ENCODE measurements at regions not wholly inside any gene's neighbourhood (a gene's known extent, or its start where the extent isn't known, plus 50 kb on each side); places are given as distances from the start of the nearest gene placed in this dataset.

DNA sequence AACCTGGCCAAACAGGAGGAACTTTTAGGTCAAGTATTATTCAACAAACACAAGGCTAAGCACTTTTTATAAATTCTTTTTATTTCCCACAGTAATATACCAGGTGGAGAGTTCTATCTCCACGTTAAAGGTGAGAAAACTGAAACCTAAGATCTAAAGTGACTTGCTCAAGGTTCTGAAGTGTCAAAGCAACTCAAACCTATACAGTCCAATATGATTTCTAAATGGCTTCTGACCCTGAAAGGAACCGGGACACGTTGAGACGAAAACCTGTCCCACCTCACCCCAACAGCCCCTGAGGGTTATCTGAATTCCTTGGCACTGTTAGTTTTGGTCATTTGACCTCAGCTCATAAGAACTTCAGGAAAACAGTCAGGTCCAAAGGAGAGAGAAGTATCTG, 814.5 kb upstream of the LRATD1 start:
- ChIA-PET POLR2A (no interaction called here), CTCF (no interaction called here)
- ATAC-seq, result no peak
- DNase-seq (ENCODE audit: low read depth in 1 of 2, low spot score in 1 of 2), result no peak
- no peak overlapping the region for H3K4me2 ChIP-seq
- no peak overlapping the region for H3K4me3 ChIP-seq
- 35% methylated on average over 4 of the region's 4 CpGs for WGBS (ENCODE audit: missing lambda C conversion rate)
- TF ChIP-seq, protein P1, sequence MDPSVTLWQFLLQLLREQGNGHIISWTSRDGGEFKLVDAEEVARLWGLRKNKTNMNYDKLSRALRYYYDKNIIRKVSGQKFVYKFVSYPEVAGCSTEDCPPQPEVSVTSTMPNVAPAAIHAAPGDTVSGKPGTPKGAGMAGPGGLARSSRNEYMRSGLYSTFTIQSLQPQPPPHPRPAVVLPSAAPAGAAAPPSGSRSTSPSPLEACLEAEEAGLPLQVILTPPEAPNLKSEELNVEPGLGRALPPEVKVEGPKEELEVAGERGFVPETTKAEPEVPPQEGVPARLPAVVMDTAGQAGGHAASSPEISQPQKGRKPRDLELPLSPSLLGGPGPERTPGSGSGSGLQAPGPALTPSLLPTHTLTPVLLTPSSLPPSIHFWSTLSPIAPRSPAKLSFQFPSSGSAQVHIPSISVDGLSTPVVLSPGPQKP (IDR thresholded peaks at IDR 0.05; ENCODE audit: low read depth, low read length), result no peak
- no peak for TF ChIP-seq RARB (CRISPR knock-in tag; IDR thresholded peaks at IDR 0.05)
- no peak for TF ChIP-seq FOSB (CRISPR knock-in tag; IDR thresholded peaks at IDR 0.05)
- no peak for TF ChIP-seq CEBPB (IDR thresholded peaks at IDR 0.05)
- no peak for TF ChIP-seq ZNF302 (CRISPR knock-in tag; IDR thresholded peaks at IDR 0.05)
- TF ChIP-seq SMC3 (IDR thresholded peaks at IDR 0.05), result no peak
- TF ChIP-seq CBX8 (IDR thresholded peaks at IDR 0.05), result no peak
- TF ChIP-seq ESRRA (IDR thresholded peaks at IDR 0.05; ENCODE audit: borderline replicate concordance, low read length), result no peak
- TF ChIP-seq EP300 (IDR thresholded peaks at IDR 0.05), result no peak
- no peak overlapping the region for H3K27ac ChIP-seq
- H3K4me1 ChIP-seq, result no peaks in the 10 kb centered on the region
- H3K9me3 ChIP-seq, result peaks cover 23% of the 10 kb centered on the region; the same call in 2 of the 3 replicates
- no peak for FAIRE-seq

DNA sequence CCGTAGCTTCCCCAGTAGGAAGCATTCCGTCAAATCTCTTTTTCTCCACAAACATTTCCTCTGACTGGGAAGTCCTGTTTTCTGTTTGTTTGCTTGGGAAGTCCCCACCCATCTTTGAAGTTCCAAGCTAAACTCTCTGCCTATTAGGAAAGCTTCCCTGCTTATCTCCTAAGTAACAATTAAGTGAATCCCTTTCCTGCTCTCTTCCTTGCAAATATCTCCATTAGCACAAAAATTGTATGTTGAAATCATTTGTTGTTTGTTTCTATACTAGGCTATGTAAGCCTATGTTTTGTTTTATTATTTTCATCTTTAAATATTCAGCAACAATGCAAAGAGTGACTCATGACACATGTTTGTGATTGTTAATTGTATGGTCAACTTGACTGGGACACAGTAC, 812.6 kb upstream of the LRATD1 start:
- FAIRE-seq (no peak), ATAC-seq (no peak), DNase-seq (ENCODE audit: low read depth in 1 of 2, low spot score in 1 of 2) (no peak)
- ChIA-PET CTCF (interaction anchor here (1.4 kb wide), 1 partner anchor 11 kb away, joined by 5 read pairs; no protein-coding TSS in a partner anchor), POLR2A (no interaction called here)
- H3K4me1 ChIP-seq, result no peaks in the 10 kb centered on the region
- no peak overlapping the region for H3K4me2 ChIP-seq
- peaks cover 21% of the 10 kb centered on the region; the same call in 2 of the 3 replicates for H3K9me3 ChIP-seq
- TF ChIP-seq, protein P2, sequence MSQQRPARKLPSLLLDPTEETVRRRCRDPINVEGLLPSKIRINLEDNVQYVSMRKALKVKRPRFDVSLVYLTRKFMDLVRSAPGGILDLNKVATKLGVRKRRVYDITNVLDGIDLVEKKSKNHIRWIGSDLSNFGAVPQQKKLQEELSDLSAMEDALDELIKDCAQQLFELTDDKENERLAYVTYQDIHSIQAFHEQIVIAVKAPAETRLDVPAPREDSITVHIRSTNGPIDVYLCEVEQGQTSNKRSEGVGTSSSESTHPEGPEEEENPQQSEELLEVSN (IDR thresholded peaks at IDR 0.05; ENCODE audit: borderline replicate concordance, low read depth), result no peak
- TF ChIP-seq ZSCAN20 (CRISPR knock-in tag; IDR thresholded peaks at IDR 0.05) (no peak), NFE2L2 (conservative IDR thresholded peaks at IDR 0.05; ENCODE audit: low read length) (no peak), RAD21 (conservative IDR thresholded peaks at IDR 0.05 in 1 of 2, IDR thresholded peaks at IDR 0.05 in 1 of 2) (no peak), BHLHE40 (IDR thresholded peaks at IDR 0.05; ENCODE audit: low read depth, low read length) (no peak), NPAS2 (CRISPR knock-in tag; IDR thresholded peaks at IDR 0.05; ENCODE audit: borderline replicate concordance) (no peak), SMC3 (IDR thresholded peaks at IDR 0.05) (no peak), CBX2 (IDR thresholded peaks at IDR 0.05; ENCODE audit: borderline replicate concordance, low read depth) (no peak), MAZ (IDR thresholded peaks at IDR 0.05; ENCODE audit: borderline replicate concordance, low read depth, low read length) (no peak), TFCP2L1 (CRISPR knock-in tag; IDR thresholded peaks at IDR 0.05) (no peak), ESRRA (IDR thresholded peaks at IDR 0.05; ENCODE audit: borderline replicate concordance, low read length) (no peak), CHD4 (IDR thresholded peaks at IDR 0.05; ENCODE audit: borderline replicate concordance) (no peak), POLR2A (IDR thresholded peaks at IDR 0.05; ENCODE audit: low read length) (no peak), NR3C1 (IDR thresholded peaks at IDR 0.05) (no peak), HOXA7 (CRISPR knock-in tag; IDR thresholded peaks at IDR 0.05) (no peak), FOSL2 (IDR thresholded peaks at IDR 0.05) (no peak), FOSL2 (CRISPR knock-in tag; IDR thresholded peaks at IDR 0.05) (no peak), CBX8 (IDR thresholded peaks at IDR 0.05) (no peak)
- TF ChIP-seq, protein P1 (IDR thresholded peaks at IDR 0.05; ENCODE audit: low read depth, low read length), result no peak
- TF ChIP-seq, protein P3, sequence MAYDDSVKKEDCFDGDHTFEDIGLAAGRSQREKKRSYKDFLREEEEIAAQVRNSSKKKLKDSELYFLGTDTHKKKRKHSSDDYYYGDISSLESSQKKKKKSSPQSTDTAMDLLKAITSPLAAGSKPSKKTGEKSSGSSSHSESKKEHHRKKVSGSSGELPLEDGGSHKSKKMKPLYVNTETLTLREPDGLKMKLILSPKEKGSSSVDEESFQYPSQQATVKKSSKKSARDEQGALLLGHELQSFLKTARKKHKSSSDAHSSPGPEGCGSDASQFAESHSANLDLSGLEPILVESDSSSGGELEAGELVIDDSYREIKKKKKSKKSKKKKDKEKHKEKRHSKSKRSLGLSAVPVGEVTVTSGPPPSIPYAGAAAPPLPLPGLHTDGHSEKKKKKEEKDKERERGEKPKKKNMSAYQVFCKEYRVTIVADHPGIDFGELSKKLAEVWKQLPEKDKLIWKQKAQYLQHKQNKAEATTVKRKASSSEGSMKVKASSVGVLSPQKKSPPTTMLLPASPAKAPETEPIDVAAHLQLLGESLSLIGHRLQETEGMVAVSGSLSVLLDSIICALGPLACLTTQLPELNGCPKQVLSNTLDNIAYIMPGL (CRISPR knock-in tag; IDR thresholded peaks at IDR 0.05; ENCODE audit: borderline replicate concordance), result no peak
- TF ChIP-seq, protein P4, sequence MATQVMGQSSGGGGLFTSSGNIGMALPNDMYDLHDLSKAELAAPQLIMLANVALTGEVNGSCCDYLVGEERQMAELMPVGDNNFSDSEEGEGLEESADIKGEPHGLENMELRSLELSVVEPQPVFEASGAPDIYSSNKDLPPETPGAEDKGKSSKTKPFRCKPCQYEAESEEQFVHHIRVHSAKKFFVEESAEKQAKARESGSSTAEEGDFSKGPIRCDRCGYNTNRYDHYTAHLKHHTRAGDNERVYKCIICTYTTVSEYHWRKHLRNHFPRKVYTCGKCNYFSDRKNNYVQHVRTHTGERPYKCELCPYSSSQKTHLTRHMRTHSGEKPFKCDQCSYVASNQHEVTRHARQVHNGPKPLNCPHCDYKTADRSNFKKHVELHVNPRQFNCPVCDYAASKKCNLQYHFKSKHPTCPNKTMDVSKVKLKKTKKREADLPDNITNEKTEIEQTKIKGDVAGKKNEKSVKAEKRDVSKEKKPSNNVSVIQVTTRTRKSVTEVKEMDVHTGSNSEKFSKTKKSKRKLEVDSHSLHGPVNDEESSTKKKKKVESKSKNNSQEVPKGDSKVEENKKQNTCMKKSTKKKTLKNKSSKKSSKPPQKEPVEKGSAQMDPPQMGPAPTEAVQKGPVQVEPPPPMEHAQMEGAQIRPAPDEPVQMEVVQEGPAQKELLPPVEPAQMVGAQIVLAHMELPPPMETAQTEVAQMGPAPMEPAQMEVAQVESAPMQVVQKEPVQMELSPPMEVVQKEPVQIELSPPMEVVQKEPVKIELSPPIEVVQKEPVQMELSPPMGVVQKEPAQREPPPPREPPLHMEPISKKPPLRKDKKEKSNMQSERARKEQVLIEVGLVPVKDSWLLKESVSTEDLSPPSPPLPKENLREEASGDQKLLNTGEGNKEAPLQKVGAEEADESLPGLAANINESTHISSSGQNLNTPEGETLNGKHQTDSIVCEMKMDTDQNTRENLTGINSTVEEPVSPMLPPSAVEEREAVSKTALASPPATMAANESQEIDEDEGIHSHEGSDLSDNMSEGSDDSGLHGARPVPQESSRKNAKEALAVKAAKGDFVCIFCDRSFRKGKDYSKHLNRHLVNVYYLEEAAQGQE (IDR thresholded peaks at IDR 0.05), result no peak
- H3K27ac ChIP-seq, result no peak overlapping the region
- H3K4me3 ChIP-seq, result no peak overlapping the region
- 51% methylated on average over 2 of the region's 2 CpGs for WGBS (ENCODE audit: missing lambda C conversion rate)

Data from A549 (cell line).